ENCODE measurements at regions not wholly inside any gene's neighbourhood (a gene's known extent, or its start where the extent isn't known, plus 50 kb on each side); places are given as distances from the start of the nearest gene placed in this dataset.

DNA sequence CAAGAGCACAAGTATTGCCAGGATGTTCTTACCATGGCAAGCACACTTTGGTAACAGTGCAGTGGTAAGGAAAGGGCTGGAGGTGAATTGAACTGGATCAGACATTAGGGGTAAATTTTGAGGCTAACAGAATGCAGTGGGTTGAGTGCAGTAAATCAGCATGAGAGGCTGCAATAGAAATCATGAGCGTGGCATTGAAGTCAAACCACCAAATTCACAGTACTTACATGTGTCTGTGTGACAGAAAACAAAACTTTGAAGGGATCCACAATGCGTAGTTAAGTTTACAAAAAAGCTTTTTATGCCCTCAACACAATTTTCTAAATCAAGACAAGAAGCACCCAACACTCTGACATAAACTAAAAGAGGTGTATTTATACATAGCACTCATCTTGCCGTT, 428.0 kb upstream of the ARHGEF26 start:
- TF ChIP-seq, protein P1, sequence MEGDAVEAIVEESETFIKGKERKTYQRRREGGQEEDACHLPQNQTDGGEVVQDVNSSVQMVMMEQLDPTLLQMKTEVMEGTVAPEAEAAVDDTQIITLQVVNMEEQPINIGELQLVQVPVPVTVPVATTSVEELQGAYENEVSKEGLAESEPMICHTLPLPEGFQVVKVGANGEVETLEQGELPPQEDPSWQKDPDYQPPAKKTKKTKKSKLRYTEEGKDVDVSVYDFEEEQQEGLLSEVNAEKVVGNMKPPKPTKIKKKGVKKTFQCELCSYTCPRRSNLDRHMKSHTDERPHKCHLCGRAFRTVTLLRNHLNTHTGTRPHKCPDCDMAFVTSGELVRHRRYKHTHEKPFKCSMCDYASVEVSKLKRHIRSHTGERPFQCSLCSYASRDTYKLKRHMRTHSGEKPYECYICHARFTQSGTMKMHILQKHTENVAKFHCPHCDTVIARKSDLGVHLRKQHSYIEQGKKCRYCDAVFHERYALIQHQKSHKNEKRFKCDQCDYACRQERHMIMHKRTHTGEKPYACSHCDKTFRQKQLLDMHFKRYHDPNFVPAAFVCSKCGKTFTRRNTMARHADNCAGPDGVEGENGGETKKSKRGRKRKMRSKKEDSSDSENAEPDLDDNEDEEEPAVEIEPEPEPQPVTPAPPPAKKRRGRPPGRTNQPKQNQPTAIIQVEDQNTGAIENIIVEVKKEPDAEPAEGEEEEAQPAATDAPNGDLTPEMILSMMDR (IDR thresholded peaks at IDR 0.05; ENCODE audit: extremely low read depth in 1 of 2, insufficient read depth in 1 of 2, low read depth in 1 of 2, low read length in 2 of 2) = no peak
- TF ChIP-seq EZH2 (IDR thresholded peaks at IDR 0.05; ENCODE audit: borderline replicate concordance, low read depth, low read length, severe bottlenecking) = no peak
- no peak for TF ChIP-seq POLR2A (IDR thresholded peaks at IDR 0.05; ENCODE audit: low read depth, low read length)
- TF ChIP-seq MYC (IDR thresholded peaks at IDR 0.05; ENCODE audit: low read depth, low read length) = no peak
- TF ChIP-seq POLR2AphosphoS5 (IDR thresholded peaks at IDR 0.05; ENCODE audit: insufficient read depth, low read depth, low read length) = no peak
- no peak for TF ChIP-seq FOS (IDR thresholded peaks at IDR 0.05; ENCODE audit: borderline replicate concordance, insufficient read depth, low read length)
- TF ChIP-seq GATA2 (IDR thresholded peaks at IDR 0.05; ENCODE audit: insufficient read depth, insufficient read length, low read depth, low read length) = no peak
- TF ChIP-seq, protein P2, sequence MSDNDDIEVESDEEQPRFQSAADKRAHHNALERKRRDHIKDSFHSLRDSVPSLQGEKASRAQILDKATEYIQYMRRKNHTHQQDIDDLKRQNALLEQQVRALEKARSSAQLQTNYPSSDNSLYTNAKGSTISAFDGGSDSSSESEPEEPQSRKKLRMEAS (IDR thresholded peaks at IDR 0.05; ENCODE audit: insufficient read depth, insufficient read length) = no peak
